Activated T-helper 17 cell treated with anti-CD3 and anti-CD28 coated beads, Interleukin-2, amount 50 U/mL, for 72 hours (primary cell): ENCODE measurements at regions not wholly inside any gene's neighbourhood (a gene's known extent, or its start where the extent isn't known, plus 50 kb on each side); places are given as distances from the start of the nearest gene placed in this dataset.

Source experiments
- ATAC-seq: fragments of 150-1000 bp; cut with Tn5 transposase; replicated peaks from 2 replicates; pipeline ENCODE4 v1.10.0; 2021; ENCODE audit warnings: mild to moderate bottlenecking, moderate library complexity
- H3K27ac Mint-ChIP-seq: one replicate; pipeline ENCODE4 v1.8.0; 2022; ENCODE audit warnings: mixed read lengths
- H3K27me3 Mint-ChIP-seq: one replicate; pipeline ENCODE4 v1.8.0; 2022; ENCODE audit warnings: mixed read lengths
- H3K36me3 Mint-ChIP-seq: one replicate; pipeline ENCODE4 v1.8.0; 2022; ENCODE audit warnings: low read depth, mild to moderate bottlenecking, mixed read lengths
- H3K4me1 Mint-ChIP-seq: one replicate; pipeline ENCODE4 v1.8.0; 2022; ENCODE audit warnings: mixed read lengths
- H3K4me3 Mint-ChIP-seq: one replicate; pipeline ENCODE4 v1.8.0; 2022; ENCODE audit warnings: mild to moderate bottlenecking, mixed read lengths
- H3K9me3 Mint-ChIP-seq: one replicate; pipeline ENCODE4 v1.8.0; 2022; ENCODE audit warnings: mixed read lengths

DNA sequence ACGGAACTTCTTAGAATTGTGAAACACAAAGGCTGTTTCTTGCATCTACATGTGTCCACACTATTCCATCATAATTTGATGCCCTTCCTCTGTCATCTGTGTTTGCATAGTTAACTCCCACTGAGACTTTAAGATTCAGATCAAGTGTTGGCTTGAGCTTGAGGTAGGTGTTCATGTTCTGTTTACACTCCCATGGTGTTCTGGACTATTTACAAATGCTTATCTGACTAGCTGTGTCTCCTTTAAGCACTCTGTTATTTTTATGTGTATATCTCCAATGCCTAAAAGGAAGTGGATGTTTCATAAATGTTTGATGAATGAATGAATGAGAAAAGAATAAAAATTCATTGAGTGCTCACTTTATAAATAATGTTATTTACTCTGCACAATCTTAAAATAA lies 622.7 kb downstream of the RAB28 start:
- Mint-ChIP-seq H3K36me3 (no peaks in the 10 kb centered on the region), H3K27ac (no peak overlapping the region), H3K4me1 (no peaks in the 10 kb centered on the region), H3K27me3 (no peaks in the 10 kb centered on the region), H3K9me3 (no peaks in the 10 kb centered on the region), H3K4me3 (no peak overlapping the region)
- ATAC-seq, result no peak

DNA sequence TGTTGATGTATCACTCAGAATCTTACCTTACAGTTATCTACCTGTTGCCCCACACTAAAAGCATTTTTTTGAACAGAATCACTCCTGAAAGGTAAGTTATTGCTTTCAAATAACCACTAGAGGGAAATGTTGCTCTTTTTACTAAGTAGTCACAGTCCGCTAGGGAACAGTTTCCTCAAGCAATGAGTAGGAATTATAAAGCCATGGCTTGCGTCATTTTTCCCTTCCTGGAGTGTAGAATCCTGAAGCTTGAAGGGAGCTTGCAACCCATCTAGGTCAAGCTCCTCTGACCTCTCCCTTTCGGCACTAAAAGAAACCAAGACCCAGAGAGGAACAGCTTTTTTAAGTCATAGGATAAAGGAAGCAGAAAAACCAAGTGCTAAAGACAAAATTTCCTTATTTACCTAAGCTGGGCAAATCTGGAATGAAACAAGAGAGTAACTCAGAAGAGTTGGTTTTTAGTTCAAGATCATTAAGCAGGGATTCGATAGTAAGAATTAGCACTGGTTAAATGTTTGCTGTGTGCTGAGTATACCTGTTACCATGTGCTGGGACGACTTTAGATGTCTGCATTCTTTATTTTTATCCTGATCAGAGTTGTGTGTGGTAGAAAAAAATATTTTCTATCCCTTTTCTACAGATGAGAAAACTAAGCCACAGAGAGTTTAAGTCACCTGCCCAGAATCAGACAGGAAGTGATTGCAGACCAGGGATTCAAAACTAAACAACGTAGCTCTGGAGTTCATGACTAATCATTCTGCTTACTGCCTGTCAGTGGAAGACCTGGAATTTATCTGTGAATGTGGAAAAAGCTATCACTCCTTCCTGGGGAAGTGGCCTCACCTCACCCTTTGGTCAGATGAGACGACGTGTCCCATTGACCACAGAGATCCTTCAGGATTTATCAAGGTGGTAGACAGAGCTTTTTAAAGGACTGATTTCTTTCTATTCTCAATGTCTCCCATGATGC lies 631.5 kb downstream of the RAB28 start:
- Mint-ChIP-seq H3K27ac (no peak overlapping the region), H3K4me3 (no peak overlapping the region), H3K9me3 (no peaks in the 10 kb centered on the region), H3K4me1 (no peaks in the 10 kb centered on the region), H3K36me3 (no peaks in the 10 kb centered on the region), H3K27me3 (peaks cover 11% of the 10 kb centered on the region)
- peak; percentile 24 for ATAC-seq

DNA sequence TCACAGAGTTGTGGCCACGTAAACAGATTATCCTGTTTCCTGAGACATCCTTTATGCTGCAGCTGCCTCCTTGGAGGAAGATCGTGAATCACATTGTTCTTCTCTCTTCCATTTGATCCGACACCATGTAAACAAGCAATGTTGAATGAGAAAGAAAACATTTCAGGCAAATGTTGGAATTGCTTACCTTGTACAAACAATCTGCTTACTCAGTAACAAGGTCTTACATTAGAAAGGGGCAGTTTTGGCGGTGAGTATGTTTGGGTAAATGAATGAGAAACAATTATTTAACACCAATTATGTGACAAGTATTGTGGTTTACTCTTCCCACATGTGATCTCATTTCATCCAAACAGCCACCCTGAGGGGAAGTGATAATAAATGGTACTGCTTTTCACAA lies 637.8 kb downstream of the RAB28 start:
- H3K9me3 Mint-ChIP-seq, result no peaks in the 10 kb centered on the region
- peaks cover 18% of the 10 kb centered on the region for H3K27me3 Mint-ChIP-seq
- no peaks in the 10 kb centered on the region for H3K36me3 Mint-ChIP-seq
- ATAC-seq, result no peak
- H3K4me1 Mint-ChIP-seq, result no peaks in the 10 kb centered on the region
- H3K4me3 Mint-ChIP-seq, result no peak overlapping the region
- H3K27ac Mint-ChIP-seq, result no peak overlapping the region

DNA sequence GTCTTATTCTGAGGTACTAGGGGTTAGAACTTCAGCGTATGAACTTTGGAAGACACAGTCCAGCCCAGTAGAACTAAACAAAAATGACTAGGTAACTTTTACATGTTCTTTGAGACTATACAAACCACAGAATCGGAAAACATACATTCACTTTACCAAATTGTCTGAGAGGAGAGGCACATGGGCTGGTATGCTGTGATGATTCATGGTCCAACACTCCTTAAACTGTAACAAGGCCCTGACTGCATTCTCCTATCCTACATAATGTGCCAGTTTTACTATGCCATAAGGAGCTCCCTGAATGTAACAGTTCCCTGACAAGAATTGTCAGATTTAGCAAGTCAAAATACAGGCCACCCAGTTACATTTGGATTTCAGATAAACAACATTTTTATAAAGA lies 640.0 kb downstream of the RAB28 start:
- no peak overlapping the region for H3K4me3 Mint-ChIP-seq
- H3K27ac Mint-ChIP-seq, result no peak overlapping the region
- peaks cover 15% of the 10 kb centered on the region for H3K27me3 Mint-ChIP-seq
- no peak for ATAC-seq
- no peaks in the 10 kb centered on the region for H3K9me3 Mint-ChIP-seq
- no peaks in the 10 kb centered on the region for H3K4me1 Mint-ChIP-seq
- H3K36me3 Mint-ChIP-seq, result no peaks in the 10 kb centered on the region

DNA sequence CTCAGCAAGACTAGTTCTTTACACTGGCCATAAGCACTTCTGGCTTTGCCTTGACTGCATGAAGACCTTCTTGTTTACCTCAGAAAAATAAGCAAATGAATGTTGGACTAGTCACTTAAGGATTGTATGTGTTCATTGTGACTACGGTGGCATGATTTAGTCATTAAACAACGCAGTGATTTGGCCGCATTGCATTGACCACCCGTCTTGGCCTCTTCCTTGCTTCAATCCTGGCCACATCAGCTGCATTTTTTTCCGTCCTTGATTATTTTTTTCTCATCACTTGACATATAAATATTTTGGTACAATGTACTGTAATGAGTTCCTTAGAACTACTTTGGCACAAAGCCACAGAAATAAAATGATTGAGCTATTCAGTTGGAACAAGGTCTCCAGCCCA lies 656.2 kb downstream of the RAB28 start:
- Mint-ChIP-seq H3K27ac (no peak overlapping the region), H3K4me1 (no peaks in the 10 kb centered on the region), H3K9me3 (peaks cover 5% of the 10 kb centered on the region), H3K4me3 (no peak overlapping the region), H3K27me3 (no peaks in the 10 kb centered on the region), H3K36me3 (no peaks in the 10 kb centered on the region)
- no peak for ATAC-seq

DNA sequence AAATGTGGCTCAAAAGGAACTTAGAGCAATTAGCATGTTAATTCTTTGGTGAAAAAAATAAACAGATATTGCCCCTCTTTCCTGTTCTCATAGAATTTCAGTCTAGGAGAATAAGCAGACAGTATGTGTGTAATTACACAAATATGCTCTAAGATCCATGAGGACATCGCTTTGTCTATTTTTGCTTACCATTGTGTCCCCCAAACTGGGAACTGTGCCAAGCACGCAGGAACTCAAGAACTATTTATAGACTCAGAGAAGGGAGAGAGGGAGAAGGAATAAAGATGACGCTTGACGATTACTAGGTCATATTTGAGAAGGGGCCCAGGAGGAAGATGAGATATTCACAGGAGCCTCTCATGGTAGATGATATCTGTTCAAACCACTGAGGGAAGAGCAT lies 692.6 kb downstream of the RAB28 start:
- H3K4me3 Mint-ChIP-seq, result no peak overlapping the region
- peaks cover 13% of the 10 kb centered on the region for H3K9me3 Mint-ChIP-seq
- H3K27me3 Mint-ChIP-seq, result no peaks in the 10 kb centered on the region
- H3K27ac Mint-ChIP-seq, result no peak overlapping the region
- ATAC-seq, result no peak
- H3K4me1 Mint-ChIP-seq, result no peaks in the 10 kb centered on the region
- H3K36me3 Mint-ChIP-seq, result no peaks in the 10 kb centered on the region

DNA sequence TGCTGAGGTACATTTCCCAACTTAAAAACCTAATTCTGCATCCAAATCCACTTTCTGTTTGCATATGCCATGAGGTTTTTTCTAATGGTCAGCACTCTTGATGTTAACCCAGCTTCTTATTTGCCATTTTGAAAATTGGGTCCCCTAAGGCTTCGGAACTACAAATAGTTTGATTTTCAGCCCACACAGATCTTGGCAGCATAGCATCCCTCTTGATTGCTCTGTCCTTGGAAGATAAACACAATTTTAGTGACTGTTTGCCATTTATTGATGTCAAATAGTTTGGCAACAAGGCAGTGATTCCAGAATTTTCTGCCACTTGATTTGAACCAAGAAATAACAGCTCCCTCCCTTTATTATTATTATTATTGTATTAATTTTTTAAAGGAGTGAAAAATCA lies 696.9 kb downstream of the RAB28 start:
- H3K27me3 Mint-ChIP-seq, result peaks cover 6% of the 10 kb centered on the region

DNA sequence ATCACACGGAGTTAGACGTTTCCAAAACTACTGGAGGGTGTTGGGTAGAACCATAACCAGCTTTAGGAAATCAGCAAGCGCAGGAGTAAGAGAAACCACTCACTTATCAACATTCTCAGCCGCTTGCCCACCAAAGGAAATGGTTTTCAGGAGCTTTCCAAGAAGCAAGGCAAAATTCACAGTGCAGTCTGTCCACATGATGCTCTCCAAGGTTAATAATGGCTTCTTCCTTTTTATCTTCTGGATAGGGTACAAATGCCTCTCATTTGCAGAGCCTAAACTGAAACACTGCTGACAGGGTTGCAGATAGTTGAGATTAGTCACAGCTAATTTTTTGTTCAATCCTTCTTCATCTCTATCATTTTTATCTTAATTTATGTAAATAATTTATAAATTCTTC lies 705.4 kb downstream of the RAB28 start:
- no peaks in the 10 kb centered on the region for H3K4me1 Mint-ChIP-seq
- no peak for ATAC-seq
- no peaks in the 10 kb centered on the region for H3K36me3 Mint-ChIP-seq
- no peaks in the 10 kb centered on the region for H3K27me3 Mint-ChIP-seq
- H3K27ac Mint-ChIP-seq, result no peak overlapping the region
- no peak overlapping the region for H3K4me3 Mint-ChIP-seq
- H3K9me3 Mint-ChIP-seq, result no peaks in the 10 kb centered on the region

More for the DNA sequence above, 696.9 kb downstream of the RAB28 start:
- Mint-ChIP-seq H3K4me3 (no peak overlapping the region), H3K4me1 (no peaks in the 10 kb centered on the region), H3K27ac (no peak overlapping the region), H3K36me3 (no peaks in the 10 kb centered on the region), H3K9me3 (peaks cover 4% of the 10 kb centered on the region)
- ATAC-seq, result no peak

DNA sequence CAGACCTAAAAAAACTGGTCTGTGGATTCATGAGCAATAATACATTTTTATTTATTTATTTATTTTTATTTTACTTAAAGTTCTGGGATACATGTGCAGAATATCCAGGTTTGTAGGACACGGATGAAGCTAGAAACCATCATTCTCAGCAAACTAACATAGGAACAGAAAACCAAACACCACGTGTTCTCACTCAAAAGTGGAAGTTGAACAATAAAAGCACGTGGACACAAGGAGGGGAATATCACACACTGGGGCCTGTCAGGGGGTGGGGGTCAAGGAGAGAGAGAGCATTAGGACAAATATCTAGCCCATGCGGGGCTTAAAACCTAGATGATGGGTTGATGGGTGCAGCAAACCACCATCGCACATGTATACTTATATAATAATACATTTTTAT lies 705.9 kb downstream of the RAB28 start:
- H3K27ac Mint-ChIP-seq, result no peak overlapping the region
- H3K9me3 Mint-ChIP-seq, result no peaks in the 10 kb centered on the region
- no peaks in the 10 kb centered on the region for H3K27me3 Mint-ChIP-seq
- ATAC-seq, result no peak
- no peaks in the 10 kb centered on the region for H3K4me1 Mint-ChIP-seq
- no peak overlapping the region for H3K4me3 Mint-ChIP-seq
- no peaks in the 10 kb centered on the region for H3K36me3 Mint-ChIP-seq

DNA sequence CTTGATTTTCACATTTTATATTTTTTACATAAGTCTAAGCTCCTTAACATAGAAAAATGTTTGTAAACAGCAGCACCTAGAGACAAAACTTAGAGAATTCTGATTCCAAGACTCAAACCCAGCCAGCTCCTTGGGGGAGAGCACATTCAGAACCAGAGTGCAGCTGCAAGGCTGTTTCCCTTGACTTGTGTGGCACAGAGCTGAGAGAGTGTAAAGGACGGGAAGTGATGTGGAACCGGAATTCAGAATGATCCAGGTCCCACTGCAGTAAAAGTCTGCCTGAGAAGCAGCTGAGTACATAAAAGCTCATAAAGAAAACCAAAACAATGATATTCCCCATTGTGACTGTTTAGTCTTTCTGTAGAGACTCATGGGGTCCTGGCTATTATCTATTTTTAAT lies 713.8 kb downstream of the RAB28 start:
- H3K27ac Mint-ChIP-seq, result no peak overlapping the region
- no peak for ATAC-seq
- no peaks in the 10 kb centered on the region for H3K36me3 Mint-ChIP-seq
- no peaks in the 10 kb centered on the region for H3K4me1 Mint-ChIP-seq
- peaks cover 6% of the 10 kb centered on the region for H3K9me3 Mint-ChIP-seq
- peaks cover 9% of the 10 kb centered on the region for H3K27me3 Mint-ChIP-seq
- no peak overlapping the region for H3K4me3 Mint-ChIP-seq

DNA sequence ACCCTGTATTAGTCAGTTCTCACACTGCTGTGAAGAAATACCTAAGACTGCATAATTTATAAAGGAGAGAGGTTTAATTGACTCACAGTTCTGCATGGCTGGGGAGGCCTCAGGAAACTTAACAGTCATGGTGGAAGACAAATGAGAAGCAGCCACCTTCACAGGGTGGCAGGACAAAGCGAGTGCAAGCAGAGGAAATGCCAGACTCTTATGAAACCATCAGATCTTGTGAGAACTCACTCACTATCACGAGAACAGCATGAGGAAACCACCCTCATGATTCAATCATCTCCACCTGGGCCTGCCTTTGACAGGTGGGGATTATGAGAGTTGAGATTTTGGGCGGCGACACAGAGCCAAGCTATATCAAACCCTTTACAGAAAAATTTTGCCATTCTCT lies 722.4 kb downstream of the RAB28 start:
- Mint-ChIP-seq H3K4me1 (no peaks in the 10 kb centered on the region), H3K4me3 (no peak overlapping the region), H3K27me3 (peaks cover 4% of the 10 kb centered on the region), H3K9me3 (peaks cover 3% of the 10 kb centered on the region), H3K27ac (no peak overlapping the region), H3K36me3 (no peaks in the 10 kb centered on the region)
- no peak for ATAC-seq

DNA sequence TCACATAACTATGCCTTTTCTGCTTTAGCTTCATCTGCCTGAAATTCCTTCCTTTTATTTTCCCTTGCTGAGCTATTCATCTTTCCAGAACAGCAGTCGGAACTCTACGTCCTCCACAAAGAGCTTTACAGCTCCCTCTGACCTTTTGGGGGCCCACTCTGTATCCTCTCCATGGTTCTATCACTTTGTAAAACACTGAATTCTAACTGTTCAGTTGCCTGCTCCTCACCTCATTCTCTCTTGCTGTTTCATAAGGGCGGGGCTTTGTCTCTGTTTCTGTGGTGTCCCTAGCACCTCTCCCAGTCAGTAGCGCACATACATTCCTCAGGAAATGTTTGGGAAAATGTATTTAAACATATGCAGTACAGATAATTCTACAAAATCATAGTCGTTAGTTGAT lies 737.0 kb downstream of the RAB28 start:
- no peak for ATAC-seq
- no peaks in the 10 kb centered on the region for H3K36me3 Mint-ChIP-seq
- H3K9me3 Mint-ChIP-seq, result peaks cover 10% of the 10 kb centered on the region
- H3K4me1 Mint-ChIP-seq, result no peaks in the 10 kb centered on the region
- no peak overlapping the region for H3K27ac Mint-ChIP-seq
- peaks cover 11% of the 10 kb centered on the region for H3K27me3 Mint-ChIP-seq
- no peak overlapping the region for H3K4me3 Mint-ChIP-seq

DNA sequence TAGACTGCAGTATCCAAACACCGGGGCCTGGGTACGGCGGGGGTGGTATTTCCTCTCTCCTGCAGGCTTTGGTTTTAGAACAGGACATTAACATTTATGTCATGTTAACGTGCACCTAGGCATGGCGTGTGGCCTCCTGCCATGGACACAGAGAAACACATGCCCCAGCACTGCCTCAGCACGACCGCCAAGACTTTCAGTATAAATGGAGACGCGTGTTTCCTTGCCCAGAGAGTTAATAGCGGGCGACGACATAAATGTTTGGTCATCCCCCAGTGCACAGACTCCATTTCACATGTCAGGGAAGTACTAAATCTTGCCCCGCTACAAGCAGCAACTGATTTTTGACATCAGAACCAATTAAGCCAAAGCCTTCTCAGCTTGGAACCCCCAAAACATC lies 737.9 kb downstream of the RAB28 start:
- Mint-ChIP-seq H3K9me3 (peaks cover 11% of the 10 kb centered on the region), H3K4me1 (no peaks in the 10 kb centered on the region), H3K4me3 (no peak overlapping the region), H3K36me3 (no peaks in the 10 kb centered on the region), H3K27ac (no peak overlapping the region), H3K27me3 (peaks cover 13% of the 10 kb centered on the region)
- ATAC-seq, result no peak

DNA sequence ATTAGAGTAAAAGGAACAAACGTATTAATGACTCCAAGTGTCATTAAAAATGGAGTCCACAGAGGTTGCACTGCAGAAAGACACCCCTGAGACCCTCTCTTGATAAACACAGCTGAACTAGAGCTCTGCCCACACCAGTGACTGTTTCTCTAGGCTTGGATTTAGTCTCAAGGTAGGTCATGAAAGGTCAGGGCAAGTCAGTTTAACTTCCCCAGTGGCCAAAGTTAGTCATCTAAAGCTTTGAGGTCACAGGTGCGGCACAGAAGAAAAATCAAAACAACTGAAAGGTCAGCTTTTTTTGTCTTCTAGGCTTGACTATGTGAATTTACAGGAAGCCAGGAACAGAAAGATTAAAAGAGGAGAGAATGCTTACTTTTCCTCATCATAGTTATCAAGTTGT lies 749.6 kb downstream of the RAB28 start:
- no peak overlapping the region for H3K27ac Mint-ChIP-seq

DNA sequence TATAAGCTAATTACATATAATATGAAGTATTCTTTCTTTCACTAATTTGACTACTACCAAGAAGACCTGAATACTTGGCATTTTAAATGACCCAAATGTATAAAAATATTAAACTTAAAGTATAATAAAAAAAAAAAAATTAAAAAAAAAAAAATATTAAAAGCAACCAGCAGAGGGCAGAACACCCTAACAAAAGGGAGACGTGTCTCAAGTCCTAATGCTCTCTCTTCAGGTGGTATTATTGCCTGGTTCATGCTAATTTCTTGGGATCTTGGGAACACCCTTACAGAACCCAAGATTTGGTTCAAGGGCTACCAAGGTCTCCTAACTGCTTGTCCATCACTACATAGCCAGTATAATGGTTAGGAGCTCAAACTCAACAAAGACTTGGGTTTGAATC lies 754.8 kb downstream of the RAB28 start:
- Mint-ChIP-seq H3K4me3 (no peak overlapping the region), H3K27me3 (peaks cover 24% of the 10 kb centered on the region), H3K27ac (no peak overlapping the region), H3K36me3 (no peaks in the 10 kb centered on the region), H3K4me1 (no peaks in the 10 kb centered on the region), H3K9me3 (no peaks in the 10 kb centered on the region)
- no peak for ATAC-seq

More for the DNA sequence above, 749.6 kb downstream of the RAB28 start:
- no peaks in the 10 kb centered on the region for H3K36me3 Mint-ChIP-seq
- no peak overlapping the region for H3K4me3 Mint-ChIP-seq
- H3K4me1 Mint-ChIP-seq, result no peaks in the 10 kb centered on the region
- no peaks in the 10 kb centered on the region for H3K9me3 Mint-ChIP-seq
- H3K27me3 Mint-ChIP-seq, result peaks cover 18% of the 10 kb centered on the region
- no peak for ATAC-seq
